GM18511 (cell line): ENCODE measurements at regions not wholly inside any gene's neighbourhood (a gene's known extent, or its start where the extent isn't known, plus 50 kb on each side); places are given as distances from the start of the nearest gene placed in this dataset.
"Not testable (repeated sequence)": the region's sequence is repeated elsewhere in the genome, so short reads cannot be mapped to it uniquely, and the experiment has no call there.

Experiments
- ATAC-seq: cut with Tn5 transposase; IDR thresholded peaks from one replicate; pipeline ENCODE4 v1.9.1; 2021; ENCODE audit warnings: mild to moderate bottlenecking, moderate library complexity; ENCODE audit not compliant: unreplicated experiment

DNA sequence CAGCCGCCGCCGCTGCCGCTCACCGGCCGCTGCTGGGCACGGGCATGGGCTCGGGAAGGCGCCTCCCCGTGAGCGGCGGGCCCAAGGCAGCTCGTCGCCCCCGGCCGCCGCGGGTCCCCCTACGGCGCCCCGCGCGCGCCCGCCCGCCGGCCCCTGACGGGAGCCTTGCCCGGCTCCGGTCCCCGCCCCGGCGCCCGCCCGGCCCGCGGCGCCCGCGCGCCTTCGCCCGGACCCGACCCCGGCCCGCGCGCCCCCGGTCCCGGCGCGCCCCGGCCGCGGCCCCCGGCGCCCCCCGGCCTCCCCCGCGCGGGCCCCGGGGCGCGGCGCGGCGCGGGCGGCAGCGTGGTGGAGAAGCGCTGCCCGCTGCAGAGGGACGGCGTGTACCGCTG is 177.7 kb downstream of the OR4M2 start:
- ATAC-seq = no peak

DNA sequence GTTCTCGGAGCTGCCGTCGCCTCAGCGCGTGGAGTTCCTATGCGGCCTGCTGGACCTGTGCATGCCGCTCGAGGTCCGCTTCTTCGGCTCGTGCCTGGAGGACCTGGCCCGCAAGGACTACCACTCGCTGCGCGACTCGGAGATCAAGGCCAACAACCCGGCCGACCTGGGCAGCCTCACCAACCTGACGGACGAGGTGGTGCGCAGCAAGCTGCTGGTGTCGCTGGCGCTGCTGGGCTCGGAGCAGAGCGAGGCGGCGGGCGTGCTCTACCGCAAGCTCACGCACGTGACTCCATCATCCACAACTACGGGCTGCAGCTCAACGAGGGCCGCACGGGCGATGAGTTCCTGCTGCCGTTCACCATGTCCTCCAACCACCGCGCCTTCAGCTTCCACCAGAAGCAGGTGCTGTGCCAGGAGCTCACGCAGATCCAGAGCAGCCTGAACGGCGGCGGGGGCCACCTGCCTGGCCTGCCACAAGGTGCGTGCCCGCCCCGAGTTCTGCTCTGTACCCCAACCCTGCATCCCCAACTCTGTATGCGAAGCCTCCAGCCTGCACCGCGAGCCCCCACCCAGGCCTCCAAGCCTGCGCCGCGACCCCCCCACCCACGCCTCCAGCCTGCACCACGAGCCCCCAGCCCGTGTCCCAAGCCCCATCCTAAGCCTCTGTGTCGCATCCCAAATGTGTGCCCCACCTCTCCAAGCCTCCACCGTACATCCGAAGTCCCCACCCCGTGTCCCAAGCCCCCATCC is 178.2 kb downstream of the OR4M2 start:
- no peak for ATAC-seq

GRCh38 chr15:22259151-22259750 is 178.9 kb downstream of the OR4M2 start:
- ATAC-seq = not testable (repeated sequence)

GRCh38 chr15:22259881-22260421 is 179.6 kb downstream of the OR4M2 start:
- ATAC-seq = no peak

GRCh38 chr15:22262613-22263020 is 182.3 kb downstream of the OR4M2 start:
- no peak for ATAC-seq

GRCh38 chr15:22263738-22264137 is 183.4 kb downstream of the OR4M2 start:
- no peak for ATAC-seq

DNA sequence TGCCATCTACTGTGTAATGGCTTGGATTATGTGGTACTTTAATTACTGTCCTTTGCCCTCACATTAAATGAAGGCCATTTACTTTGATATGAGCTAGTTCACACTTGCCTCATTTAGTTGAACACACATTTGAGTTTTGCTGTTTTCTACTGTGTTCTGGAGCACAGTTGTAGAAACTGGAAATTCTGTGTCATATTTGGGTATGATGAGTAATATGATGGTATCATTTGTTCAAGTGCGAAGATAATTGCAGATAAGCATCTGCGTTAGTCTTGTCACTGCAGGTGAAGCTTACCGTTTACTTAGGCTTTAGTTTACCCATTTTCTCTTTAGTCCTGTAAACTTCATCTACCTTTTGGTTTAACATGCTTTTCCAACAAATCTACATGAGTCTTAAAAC is 183.9 kb downstream of the OR4M2 start:
- ATAC-seq = not testable (repeated sequence)

DNA sequence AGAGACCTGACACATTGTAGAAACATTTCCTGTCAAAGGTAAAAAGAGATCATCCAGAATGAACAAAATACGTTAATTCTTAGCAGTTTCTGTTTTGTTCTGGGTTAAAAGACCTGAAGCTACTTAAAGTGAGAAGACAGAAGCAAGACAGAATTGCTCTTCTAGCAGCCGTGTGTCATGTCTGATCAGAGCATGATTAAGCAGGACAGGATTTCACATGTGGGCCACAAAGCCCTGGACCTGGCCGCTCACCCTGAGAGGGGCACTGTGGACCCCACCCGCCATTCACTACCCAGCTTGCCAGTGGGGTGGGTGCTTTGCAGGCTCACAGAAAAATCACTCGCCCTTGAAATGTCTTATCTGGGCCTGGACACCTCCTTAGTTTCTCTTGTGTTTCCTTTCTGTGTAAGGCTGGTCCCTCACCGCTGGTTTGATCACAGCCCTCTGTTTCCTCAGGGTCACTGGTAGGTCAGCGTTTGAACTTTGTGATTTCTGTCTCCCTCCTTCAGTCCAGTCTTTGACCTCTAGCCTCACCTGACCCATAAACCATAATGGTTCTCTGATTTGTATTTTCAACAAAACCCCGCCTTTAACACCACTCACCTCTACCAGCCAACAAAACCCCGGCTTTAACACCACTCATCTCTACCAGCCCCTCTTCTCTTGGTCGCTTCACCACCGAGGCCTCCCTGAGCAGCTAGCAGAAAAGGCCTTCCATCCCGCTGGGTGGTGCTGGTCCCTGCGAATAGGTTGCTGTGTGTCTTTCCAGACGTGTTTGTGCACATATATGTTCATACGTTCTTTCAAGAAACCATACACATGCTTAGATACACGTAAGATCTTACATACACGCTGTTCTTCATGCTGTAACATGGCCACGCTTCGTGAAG is 185.0 kb downstream of the OR4M2 start:
- no peak for ATAC-seq

GRCh38 chr15:22265970-22266369 is 185.6 kb downstream of the OR4M2 start:
- ATAC-seq = no peak

- no peak for ATAC-seq
These were observed 187.4 kb downstream of the OR4M2 start for GRCh38 chr15:22267761-22268160.

DNA sequence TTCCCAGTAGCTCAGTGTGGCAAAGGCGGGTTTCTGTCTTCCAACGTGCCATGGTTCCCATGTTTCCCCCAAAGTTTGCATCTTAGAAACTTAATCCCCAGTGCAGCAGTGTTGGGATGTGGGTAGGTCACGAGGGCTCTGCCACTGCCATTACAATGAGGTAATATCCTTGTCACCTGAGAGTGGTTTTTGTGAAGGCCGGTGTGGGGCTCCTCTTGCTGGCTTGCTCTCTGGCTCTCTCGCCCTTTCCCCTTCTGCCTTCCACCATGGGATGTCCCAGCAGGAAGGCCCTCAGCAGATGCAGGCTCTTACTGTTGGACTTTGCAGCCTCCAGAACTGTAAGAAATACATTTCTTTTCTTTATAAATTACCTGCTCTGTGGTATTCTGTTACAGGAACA is 187.9 kb downstream of the OR4M2 start:
- ATAC-seq = not testable (repeated sequence)

DNA sequence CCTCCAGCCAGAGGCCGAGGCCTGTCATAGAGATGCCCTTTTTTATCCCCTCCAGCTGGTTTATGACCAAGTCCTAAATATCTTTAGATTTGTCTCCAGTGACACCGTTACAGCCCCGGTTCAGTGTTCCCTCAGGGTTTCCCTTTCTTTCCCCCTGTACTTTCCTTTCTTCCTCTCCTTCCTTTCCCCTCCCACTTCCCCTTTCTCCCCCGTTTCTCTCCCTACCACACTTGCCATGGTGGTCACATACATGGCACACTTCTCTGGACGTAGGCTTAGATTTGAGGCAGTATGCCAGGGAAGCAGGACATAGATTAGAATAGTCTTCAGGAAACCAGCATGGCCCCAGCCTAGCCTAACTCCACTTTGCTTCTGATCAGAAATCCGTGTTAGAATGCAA is 188.3 kb downstream of the OR4M2 start:
- not testable (repeated sequence) for ATAC-seq

DNA sequence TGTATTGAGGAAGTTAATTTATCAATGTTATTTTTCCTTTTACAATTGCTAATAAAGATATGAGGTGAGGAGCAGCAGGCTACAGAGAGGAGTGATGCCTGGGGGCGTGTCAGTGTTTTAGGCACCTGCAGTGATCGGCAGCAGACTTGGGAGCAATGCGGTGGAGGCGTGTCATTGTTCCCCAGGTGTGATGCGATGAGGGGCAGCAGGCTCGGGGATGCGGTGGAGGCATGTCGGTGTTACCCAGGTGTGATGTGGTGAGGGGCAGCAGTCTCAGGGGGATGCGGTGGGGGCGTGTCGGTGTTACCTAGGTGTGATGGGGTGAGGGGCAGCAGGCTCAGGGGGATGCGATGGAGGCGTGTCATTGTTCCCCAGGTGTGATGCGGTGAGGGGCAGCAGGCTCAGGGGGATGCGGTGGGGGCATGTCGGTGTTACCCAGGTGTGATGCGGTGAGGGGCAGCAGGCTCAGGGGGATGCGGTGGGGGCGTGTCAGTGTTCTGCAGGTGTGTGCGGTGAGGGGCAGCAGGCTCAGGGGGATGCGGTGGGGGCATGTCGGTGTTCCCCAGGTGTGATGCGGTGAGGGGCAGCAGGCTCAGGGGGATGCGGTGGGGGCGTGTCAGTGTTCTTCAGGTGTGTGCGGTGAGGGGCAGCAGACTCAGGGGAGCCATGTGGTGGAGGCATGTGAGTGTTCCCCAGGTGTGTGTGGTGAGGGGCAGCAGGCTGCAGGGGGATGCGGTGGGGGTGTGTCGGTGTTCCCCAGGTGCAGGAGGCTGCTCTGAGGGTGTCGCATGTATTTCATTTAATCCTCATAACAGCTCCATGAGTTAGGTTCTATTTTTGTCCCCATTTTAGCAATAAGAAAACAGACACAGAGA is 186.2 kb upstream of the GOLGA6L22 start:
- not testable (repeated sequence) for ATAC-seq

GRCh38 chr15:22273185-22273584 is 185.5 kb upstream of the GOLGA6L22 start:
- not testable (repeated sequence) for ATAC-seq

GRCh38 chr15:22274376-22274775 is 184.3 kb upstream of the GOLGA6L22 start:
- not testable (repeated sequence) for ATAC-seq

- not testable (repeated sequence) for ATAC-seq
These were observed 177.9 kb upstream of the GOLGA6L22 start for GRCh38 chr15:22280770-22281169.

DNA sequence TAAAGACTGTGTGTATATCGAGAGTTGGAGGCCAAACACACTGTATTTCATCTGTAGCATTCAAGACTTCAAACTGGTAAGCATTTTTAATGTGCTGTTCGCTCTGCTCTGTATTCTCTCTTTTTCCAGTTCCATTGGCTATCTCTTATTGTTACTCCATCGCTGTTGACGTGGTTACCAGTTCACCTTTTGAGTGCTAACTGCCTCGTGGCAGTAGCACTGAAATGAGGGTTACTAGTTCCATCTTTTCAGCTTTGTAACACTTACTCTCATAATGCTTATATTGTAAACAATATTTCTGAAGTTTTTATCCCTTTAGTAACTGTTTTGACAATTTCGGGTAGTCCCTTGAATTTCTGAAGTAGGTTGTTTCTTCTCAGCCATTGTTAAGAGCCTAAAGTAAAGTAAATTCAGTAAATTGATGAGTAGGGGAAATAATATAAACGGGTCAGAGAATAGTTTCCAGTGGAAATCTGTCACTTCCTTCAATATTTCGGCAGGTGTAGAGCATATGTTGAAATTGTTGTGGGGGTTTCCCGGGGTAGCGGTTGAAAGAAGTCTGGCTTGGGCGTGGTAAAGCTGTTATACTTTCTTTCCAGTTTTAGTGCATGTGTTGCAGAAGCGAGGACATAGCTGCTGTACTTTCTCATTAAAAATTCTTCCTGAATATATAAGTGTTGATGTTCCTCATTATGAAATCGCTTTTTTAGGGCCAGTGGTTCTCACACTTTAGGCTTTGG is 175.7 kb upstream of the GOLGA6L22 start:
- peak; percentile 70 for ATAC-seq

GRCh38 chr15:22284795-22285420 is 173.8 kb upstream of the GOLGA6L22 start:
- ATAC-seq = not testable (repeated sequence)

GRCh38 chr15:22291054-22291453 is 167.6 kb upstream of the GOLGA6L22 start:
- ATAC-seq = not testable (repeated sequence)
